Kidney capillary endothelial cell (primary cell): ENCODE measurements at regions not wholly inside any gene's neighbourhood (a gene's known extent, or its start where the extent isn't known, plus 50 kb on each side); places are given as distances from the start of the nearest gene placed in this dataset.
"Not testable (repeated sequence)": the region's sequence is repeated elsewhere in the genome, so short reads cannot be mapped to it uniquely, and the experiment has no call there.

ENCODE experiments used
- DNase-seq: peaks from one replicate; pipeline ENCODE4 v3.0.0-alpha.2; 2018; ENCODE audit warnings: low spot score

GRCh38 chr16:73955255-73955654, 341.4 kb upstream of the PSMD7 start:
- no peak for DNase-seq

GRCh38 chr16:73951481-73951880, 345.1 kb upstream of the PSMD7 start:
- no peak for DNase-seq

GRCh38 chr16:73949574-73950320, 346.9 kb upstream of the PSMD7 start:
- DNase-seq = no peak

DNA sequence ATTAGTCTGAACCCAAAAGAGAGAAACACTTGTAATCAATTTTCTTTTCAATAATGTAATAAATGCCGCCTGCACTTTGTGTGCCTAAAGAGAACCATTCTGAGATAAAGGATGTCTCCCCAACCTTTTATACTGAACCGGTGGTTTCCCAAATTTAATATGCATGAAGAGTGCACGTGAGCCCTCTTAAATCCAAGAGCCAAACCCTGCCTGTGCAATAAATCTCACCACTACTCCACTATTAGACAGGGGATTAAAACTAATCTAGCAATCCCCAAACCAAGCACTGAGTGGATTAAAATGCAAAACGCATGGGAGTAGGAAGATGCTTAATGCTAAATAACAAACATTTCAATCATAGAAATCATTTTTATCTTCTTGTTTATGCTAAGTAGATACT, 351.0 kb upstream of the PSMD7 start:
- DNase-seq = no peak

- DNase-seq = not testable (repeated sequence)
Observed at GRCh38 chr16:73943184-73943583, 353.4 kb upstream of the PSMD7 start.

GRCh38 chr16:73940786-73941185, 355.8 kb upstream of the PSMD7 start:
- not testable (repeated sequence) for DNase-seq

DNA sequence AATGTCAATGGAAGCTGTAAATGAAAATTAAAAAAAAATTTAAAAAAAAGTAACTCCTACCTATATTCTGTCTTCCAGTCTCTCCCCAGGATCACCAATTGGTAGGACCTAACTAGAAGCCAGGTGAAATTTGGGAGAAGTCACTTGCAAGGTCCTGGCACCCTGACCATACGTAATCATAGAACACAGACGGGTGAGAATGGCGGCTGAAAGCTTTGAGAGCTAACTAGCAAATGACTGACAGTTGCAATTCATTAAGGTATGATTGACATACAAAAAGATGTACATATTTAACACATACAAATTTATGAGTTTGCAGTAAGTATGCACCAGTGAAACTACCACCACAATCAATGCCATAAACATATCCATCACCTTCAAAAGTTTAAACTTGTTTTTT, 372.7 kb upstream of the PSMD7 start:
- DNase-seq = no peak

GRCh38 chr16:73921295-73921694, 375.3 kb upstream of the PSMD7 start:
- no peak for DNase-seq

- DNase-seq = no peak
Observed at GRCh38 chr16:73916829-73917594, 379.6 kb upstream of the PSMD7 start.

- DNase-seq = no peak
Observed at GRCh38 chr16:73915935-73916334, 380.7 kb upstream of the PSMD7 start.

DNA sequence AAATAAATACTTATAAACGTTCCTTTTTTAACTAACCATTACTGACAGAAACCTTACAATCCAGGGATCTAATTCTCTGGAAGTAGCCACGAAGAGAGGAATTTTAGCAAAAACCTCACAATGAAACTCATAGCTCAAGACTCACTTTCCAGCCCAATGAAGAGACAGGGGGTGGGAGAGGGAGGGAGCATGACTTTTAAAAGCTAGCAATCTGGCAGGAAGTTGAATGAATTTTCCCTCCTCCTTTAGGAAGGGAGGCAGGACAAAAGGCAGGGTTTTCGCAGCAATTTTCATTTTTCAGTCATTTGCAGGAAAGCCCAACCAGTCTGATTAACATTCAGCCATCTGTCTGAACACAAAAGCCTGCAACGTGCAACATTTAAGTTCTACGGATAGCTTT, 381.5 kb upstream of the PSMD7 start:
- no peak for DNase-seq

DNA sequence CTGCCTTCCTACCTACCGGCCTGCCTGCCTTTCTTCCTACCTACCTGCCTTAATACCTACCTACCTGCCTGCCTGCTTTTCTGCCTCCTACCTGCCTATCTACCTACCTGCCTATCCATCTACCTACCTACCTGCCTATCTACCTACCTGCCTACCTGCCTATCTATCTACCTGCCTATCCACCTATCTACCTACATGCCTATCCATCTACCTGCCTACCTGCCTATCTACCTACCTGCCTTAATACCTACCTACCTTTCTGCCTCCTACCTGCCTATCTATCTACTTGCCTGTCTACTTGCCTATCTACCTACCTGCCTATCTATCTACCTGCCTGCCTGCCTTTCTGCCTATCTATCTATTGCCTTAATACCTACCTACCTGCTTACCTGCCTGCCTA, 383.8 kb upstream of the PSMD7 start:
- no peak for DNase-seq

GRCh38 chr16:73912281-73912680, 384.3 kb upstream of the PSMD7 start:
- no peak for DNase-seq

DNA sequence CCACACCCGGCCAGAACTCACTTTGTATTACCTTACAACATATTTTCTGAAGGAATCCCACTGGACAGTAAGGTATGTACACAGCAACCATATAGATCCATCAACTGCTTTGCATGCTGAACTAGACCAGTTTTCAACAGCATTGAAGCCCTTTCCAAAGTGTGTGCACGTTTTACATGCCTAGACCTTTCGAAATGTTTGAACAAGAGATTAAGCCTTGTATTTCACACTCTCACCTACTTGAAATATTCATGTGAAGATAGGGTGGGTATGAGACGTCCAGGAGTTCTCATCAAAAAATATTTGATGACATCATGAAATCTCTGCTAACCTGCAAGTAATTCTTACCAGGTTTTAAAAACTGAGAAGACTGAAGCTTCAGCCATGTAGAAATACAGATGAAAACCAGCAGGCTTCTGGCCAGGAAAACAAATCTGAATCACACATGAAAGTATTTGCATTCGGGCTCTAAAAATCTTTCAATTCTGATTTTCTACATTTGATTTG, 387.0 kb upstream of the PSMD7 start:
- DNase-seq = no peak

DNA sequence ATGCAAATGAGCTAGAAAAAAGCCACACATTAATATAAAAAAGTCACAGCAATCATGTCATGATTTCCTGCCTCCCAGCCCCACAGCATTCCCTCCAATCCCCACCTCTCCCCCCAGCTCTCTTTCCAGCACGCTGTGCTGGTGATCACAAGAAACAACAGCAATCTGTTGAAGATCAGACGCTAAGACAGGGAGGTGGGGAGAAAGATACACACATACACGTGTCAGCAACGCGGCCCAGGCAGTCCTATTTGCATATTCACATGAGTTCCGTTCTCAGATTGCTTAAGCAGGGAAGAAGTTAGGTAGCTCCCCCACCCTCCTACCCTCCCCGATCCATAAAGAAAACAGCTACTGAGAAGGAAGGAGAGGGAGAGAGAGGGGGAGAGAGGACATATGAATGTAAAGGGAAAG, 405.5 kb upstream of the PSMD7 start:
- DNase-seq = no peak

DNA sequence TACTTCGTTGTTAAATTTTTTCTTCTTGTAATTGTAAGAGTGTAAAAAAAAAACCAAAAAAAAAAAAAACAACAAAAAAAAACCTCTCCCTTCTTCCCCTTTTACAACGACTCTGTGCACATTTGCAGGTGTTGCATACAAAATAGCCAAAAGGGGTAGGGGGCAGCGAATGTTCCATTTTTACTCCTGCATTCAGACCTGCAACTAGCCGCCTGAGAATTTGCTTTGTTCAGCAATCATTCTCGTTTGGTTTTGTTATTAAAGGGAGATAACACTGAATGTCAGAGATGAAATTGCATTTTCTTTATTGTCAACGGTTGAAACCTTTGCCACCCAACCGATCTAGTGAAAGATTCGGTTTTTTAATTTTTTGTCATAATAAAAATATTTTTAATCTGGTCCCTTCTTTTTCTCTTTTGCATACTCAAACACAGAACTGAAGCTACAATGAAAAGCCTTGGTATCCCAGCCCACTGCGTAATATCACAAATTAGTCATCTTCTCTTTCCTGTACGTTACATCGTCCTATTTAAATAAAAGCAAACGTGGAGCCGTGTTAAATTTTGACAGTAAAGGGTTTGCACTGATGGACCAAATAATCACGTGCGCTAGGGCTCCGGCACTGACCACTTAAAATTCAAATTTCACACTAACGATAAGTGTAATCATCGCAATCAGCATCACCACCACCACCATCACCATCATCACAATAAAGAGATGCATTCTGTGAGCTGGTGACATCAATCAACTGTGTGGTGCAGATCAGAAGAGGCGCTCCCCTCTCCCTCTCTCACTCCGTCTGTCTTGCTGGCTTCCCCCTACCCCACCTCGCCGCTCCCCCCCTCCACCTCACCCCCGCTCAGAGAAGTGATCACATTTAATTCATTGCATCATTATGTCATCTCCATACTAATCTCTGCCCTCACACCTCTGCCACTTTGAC, 406.2 kb upstream of the PSMD7 start:
- DNase-seq = peak; percentile 5

GRCh38 chr16:73888840-73889490, 407.6 kb upstream of the PSMD7 start:
- no peak for DNase-seq

DNA sequence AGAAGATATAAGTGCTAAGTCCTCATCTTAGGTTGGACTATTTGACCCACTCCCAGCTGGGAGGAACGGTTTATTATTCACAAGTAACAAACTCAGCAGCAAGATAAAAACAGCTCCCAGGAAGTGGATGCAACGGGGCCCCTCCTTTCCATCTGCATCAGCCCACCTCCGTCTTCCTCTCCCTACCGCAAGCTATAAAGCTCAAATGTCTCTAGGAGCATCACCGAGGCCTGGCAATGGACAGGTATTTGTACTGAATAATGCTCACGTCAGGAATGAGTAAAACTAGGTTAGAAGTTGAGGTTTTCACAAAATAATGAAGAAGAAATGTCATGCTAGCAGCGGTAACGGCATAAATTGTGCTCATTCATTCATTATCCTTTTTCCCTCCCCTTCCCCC, 408.7 kb upstream of the PSMD7 start:
- no peak for DNase-seq

DNA sequence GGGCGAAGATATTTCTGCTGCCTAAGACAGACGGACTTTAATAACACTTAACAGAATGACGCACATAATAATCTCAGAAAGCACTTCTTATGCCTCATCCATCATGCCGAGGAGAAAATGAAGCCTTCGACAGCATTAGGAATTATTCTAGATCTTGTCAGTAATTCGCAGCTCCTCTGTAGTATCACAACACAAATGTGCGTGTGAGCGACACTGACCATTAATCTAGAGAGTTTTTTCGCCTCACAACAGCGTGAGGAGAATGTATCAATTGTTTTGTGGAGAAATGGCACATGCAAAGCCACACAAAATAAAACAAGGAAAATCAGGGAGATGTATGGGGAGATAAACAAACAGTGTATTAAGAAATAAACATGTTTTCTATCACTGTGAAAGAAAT, 410.2 kb upstream of the PSMD7 start:
- no peak for DNase-seq

GRCh38 chr16:73885319-73885718, 411.3 kb upstream of the PSMD7 start:
- no peak for DNase-seq

GRCh38 chr16:73883841-73884240, 412.8 kb upstream of the PSMD7 start:
- no peak for DNase-seq

DNA sequence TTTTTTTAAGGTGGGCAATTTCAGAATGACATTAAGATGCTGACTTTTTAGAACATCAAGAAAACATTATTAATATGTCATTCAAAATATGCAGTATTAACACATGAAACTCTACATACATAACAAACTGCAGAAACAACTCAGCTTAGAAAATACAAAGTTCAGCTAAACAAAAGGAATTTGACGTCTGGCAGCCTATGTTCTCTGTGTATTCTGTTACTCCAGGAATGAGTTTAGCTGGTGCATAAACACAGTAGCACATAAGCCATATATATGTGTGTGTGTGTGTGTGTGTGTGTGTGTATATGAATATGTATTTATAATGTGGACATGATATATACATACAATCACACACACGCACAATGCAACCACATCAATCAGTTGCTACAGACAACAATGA, 413.5 kb upstream of the PSMD7 start:
- DNase-seq = no peak
